Activated T-cell treated with anti-CD3 and anti-CD28 coated beads for 24 hours (primary cell): ENCODE measurements at regions not wholly inside any gene's neighbourhood (a gene's known extent, or its start where the extent isn't known, plus 50 kb on each side); places are given as distances from the start of the nearest gene placed in this dataset.

Experiments used
- DNase-seq: peaks from one replicate; pipeline ENCODE4 v3.0.0-alpha.2; 2020; ENCODE audit warnings: low read depth

GRCh38 chr3:30356866-30357753, 249.3 kb upstream of the TGFBR2 start:
- DNase-seq, result no peak

DNA sequence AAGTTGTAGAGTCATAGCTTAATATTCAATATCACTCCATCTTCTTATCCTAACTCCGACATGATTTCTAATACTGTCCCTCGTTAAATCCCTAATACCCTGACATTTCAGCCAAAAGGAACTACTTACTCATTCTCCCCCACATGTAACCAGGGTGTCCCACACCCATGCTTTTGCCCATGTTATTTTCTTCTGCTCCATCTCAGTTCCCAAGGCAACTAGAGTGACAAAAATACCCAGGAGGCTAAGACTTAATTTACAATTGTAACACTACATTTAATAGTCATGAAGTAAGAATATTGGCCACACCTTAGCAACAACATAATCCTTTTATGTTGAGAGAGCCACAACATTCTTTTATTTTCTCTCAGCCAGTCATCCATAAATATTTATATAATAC, 248.5 kb upstream of the TGFBR2 start:
- DNase-seq, result no peak

DNA sequence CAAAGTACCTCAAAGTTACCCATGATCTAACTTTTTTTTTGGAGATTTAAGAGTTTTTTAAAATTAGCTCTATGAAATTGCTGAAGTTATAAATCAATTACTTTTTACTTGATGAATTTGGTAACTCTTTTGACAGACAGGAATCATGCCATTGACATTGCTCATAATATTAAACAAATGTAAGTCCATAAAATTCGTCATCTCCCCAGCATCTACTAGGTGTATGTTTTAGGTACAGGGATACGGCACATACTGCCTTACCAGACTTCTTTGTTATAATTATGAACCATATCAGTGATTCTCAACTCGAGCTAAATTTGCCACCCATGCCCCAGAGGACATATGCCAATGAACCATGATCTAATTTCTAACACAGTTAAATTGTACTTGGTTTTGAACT, 247.5 kb upstream of the TGFBR2 start:
- no peak for DNase-seq

GRCh38 chr3:30368978-30369377, 237.4 kb upstream of the TGFBR2 start:
- DNase-seq, result no peak

GRCh38 chr3:30370681-30371271, 235.6 kb upstream of the TGFBR2 start:
- DNase-seq, result no peak

GRCh38 chr3:30372837-30373236, 233.6 kb upstream of the TGFBR2 start:
- DNase-seq, result no peak

GRCh38 chr3:30384546-30385072, 221.8 kb upstream of the TGFBR2 start:
- DNase-seq, result no peak

DNA sequence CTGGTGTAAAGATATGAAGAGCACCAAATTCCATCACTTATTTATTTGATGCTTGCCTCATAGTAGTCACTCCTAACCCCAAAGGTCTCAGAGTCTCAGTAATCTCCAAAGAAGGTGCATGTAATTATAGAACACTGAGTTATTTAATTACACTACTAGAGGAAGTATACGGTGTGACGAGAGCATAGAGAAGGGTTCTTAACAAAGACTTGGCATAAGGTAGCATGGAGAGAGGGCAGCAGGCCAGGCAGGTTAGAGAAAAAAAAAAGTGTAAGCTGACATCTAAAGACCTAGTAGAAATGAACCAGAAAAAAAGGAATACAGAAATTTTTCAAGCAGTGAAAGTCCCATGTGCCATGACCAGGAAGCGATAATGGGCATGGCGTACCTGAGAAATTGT, 213.3 kb upstream of the TGFBR2 start:
- DNase-seq, result no peak

DNA sequence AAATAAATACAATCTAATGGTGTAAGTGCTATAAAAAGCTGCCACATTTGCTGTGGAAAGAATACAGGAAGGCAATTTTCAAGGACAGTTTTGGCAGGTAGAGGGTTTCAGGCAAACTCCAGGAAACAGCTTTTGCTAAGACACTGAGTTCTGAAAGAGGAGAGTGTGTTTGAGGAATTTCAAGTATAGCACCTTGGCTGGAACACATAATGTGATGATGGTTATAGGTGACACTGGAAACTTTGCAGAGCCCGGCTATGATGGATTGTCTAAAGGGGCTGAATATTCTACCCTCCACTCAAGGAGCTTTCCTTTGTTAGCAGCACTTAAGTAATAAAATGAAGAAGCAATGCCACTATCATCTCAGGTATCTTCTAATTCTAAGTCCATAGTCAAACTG, 209.4 kb upstream of the TGFBR2 start:
- DNase-seq, result no peak

GRCh38 chr3:30399394-30400181, 206.8 kb upstream of the TGFBR2 start:
- no peak for DNase-seq

- DNase-seq, result no peak
These were observed 205.5 kb upstream of the TGFBR2 start for GRCh38 chr3:30400926-30401325.

DNA sequence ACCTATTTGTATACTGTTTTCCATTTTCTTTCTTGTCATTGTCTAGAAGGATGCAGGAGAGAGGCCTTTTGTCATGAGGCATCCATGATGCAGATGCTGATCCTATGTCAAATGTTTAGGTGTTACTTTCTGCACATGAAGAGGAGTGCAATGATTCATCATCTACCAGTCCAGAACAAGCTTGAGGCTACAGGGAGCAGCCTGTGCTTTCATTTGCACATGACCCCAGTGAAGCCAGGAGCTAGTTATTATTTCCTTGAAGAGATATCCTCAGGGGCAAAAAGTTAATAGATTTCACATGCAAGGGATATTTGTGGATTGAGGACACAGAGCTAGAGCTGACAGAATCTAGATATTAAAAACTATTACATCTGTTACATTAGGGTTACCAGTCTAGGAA, 204.4 kb upstream of the TGFBR2 start:
- DNase-seq, result no peak

- no peak for DNase-seq
These were observed 198.8 kb upstream of the TGFBR2 start for GRCh38 chr3:30407651-30408050.

DNA sequence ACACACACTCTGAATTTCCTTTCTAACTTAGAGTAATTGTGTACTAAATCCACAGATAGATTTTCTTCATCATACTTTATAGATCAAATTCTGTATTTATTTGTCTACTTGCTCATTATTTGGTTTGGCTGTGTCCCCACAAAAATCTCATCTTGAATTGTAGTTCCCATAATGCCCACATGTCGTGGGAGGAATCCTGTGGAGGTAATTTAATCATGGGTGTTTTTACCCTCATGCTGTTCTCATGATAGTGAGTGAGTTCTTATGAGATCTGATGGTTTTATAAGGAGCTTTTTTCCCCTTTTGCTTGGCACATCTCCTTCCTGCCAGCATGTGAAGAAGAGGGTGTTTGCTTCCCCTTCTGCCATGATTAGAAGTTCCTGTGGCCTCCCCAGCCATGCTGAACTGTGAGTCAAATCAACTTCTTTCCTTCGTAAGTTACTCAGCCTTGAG, 198.3 kb upstream of the TGFBR2 start:
- DNase-seq, result no peak

GRCh38 chr3:30418443-30418842, 188.0 kb upstream of the TGFBR2 start:
- DNase-seq, result no peak

- no peak for DNase-seq
These were observed 185.1 kb upstream of the TGFBR2 start for GRCh38 chr3:30421266-30421665.

DNA sequence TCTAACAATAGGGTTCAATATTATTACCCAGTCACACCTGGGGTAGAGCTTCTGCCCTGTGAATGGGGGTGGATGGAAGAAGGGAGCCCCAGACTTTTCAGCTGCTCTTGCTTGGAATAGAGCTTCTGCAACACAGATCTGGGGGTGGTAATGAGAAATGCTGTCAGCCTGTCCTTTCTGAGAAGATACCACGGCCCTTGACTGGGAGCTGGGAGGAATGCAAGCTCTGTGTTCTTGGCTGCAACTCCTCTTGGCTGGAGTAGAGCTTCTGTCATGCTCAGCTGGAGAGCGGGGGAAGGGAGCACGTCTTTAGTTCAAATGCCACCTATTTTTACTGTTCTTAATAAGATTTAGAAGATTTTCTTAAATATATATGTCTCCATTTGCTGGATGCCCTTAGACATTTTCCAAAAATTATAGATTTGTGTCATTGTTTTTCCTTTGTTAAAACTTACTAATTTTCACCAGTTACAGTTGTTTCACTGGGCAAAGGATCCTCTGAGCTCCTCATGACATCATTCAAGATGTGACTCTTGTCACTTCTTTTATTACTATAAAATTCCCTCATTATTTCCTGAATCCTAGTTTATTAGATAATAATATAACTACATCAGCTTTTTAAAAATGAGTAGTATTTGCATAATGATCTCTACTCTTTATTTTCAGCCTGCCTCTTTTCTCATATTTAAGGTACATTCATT, 180.0 kb upstream of the TGFBR2 start:
- DNase-seq, result no peak

- DNase-seq, result no peak
These were observed 178.2 kb upstream of the TGFBR2 start for GRCh38 chr3:30428251-30428650.

DNA sequence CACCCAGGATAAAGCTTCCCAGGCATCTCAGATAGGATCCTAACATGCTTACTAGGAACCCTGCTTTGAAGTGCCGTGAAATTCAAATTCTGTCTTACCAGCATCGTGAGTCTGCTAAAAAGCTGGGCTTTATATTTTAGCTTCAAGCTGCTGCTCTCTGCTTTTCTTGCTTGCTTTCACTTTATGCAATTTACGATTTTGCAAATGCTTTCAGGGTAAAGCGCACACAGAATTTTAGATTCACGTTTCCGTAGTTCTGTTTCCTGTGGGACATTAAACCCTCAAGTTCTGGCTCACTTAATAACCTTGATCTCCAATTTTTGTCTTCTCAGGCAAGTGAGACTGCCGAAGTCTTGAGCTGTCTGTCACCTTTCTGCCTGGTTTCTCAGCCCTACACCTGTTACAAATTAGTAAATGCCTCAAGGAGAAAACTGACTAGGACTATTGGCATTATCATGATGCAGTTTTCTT, 170.5 kb upstream of the TGFBR2 start:
- no peak for DNase-seq

GRCh38 chr3:30437171-30437601, 169.2 kb upstream of the TGFBR2 start:
- no peak for DNase-seq

DNA sequence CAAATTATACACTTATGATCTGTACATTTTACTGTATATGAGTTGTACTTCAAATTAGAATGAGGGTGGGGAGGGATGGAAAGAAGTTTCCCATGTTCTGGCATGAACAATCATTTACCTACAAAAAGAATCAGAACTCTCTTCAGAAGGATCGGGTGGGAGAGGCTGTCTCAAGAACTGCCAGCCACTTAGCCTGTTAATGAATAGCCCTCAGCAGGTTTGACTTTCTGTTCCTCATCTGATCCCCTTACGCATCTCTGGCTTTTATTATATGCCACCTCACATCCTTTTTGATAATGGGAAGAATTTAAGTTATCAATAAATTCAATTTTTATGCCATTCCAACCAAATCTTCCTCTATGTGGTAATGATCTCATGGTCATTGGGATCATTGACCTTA, 168.3 kb upstream of the TGFBR2 start:
- DNase-seq, result no peak
